ENCODE measurements at regions not wholly inside any gene's neighbourhood (a gene's known extent, or its start where the extent isn't known, plus 50 kb on each side); places are given as distances from the start of the nearest gene placed in this dataset.

GRCh38 chr6:99187429-99187828 is 162.0 kb downstream of the FAXC start:
- Histone ChIP-seq H3K27ac (no peak overlapping the region), H3K36me3 (no peaks in the 10 kb centered on the region), H3K9ac (ENCODE audit: low read depth in 2 of 2, low read length in 2 of 2) (no peak overlapping the region), H3K27me3 (no peaks in the 10 kb centered on the region), H3K4me1 (no peaks in the 10 kb centered on the region), H3K4me3 (no peak overlapping the region), H3K9me3 (no peaks in the 10 kb centered on the region)
- no peak for DNase-seq
- intact Hi-C loops (cut with DNase I): no loop called here
- TF ChIP-seq, protein P1, sequence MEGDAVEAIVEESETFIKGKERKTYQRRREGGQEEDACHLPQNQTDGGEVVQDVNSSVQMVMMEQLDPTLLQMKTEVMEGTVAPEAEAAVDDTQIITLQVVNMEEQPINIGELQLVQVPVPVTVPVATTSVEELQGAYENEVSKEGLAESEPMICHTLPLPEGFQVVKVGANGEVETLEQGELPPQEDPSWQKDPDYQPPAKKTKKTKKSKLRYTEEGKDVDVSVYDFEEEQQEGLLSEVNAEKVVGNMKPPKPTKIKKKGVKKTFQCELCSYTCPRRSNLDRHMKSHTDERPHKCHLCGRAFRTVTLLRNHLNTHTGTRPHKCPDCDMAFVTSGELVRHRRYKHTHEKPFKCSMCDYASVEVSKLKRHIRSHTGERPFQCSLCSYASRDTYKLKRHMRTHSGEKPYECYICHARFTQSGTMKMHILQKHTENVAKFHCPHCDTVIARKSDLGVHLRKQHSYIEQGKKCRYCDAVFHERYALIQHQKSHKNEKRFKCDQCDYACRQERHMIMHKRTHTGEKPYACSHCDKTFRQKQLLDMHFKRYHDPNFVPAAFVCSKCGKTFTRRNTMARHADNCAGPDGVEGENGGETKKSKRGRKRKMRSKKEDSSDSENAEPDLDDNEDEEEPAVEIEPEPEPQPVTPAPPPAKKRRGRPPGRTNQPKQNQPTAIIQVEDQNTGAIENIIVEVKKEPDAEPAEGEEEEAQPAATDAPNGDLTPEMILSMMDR (IDR thresholded peaks at IDR 0.05): no peak

DNA sequence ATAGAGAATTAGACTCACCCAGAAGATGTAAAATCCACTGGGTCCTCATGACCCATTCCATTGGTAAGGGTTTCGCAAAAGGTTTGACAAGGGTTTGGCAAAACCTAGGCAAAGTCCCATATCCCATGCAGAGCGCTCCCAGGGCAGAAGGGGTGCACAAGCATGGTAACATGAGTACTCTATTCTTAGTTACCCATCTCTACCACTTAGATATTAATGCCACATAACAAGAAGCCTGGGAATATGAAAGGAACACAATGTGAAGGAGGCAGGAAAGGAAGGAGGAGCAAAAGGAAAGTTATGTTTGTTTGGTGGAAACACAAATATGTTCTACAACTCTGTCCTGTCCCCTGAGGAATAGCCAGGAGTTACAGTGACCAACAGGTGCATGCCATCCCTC is 163.1 kb downstream of the FAXC start:
- Histone ChIP-seq H3K9ac (ENCODE audit: low read depth in 2 of 2, low read length in 2 of 2) (no peak overlapping the region), H3K4me1 (no peaks in the 10 kb centered on the region), H3K27ac (no peak overlapping the region), H3K9me3 (no peaks in the 10 kb centered on the region), H3K36me3 (no peaks in the 10 kb centered on the region), H3K4me3 (no peak overlapping the region), H3K27me3 (no peaks in the 10 kb centered on the region)
- DNase-seq: no peak
- TF ChIP-seq, protein P1 (IDR thresholded peaks at IDR 0.05): no peak
- intact Hi-C loops (cut with DNase I): no loop called here

GRCh38 chr6:99185525-99185924 is 163.9 kb downstream of the FAXC start:
- Histone ChIP-seq H3K36me3 (no peaks in the 10 kb centered on the region), H3K9ac (ENCODE audit: low read depth in 2 of 2, low read length in 2 of 2) (no peak overlapping the region), H3K9me3 (no peaks in the 10 kb centered on the region), H3K4me3 (no peak overlapping the region), H3K4me1 (no peaks in the 10 kb centered on the region), H3K27ac (no peak overlapping the region), H3K27me3 (no peaks in the 10 kb centered on the region)
- intact Hi-C loops (cut with DNase I): no loop called here
- DNase-seq: no peak
- TF ChIP-seq, protein P1 (IDR thresholded peaks at IDR 0.05): no peak

DNA sequence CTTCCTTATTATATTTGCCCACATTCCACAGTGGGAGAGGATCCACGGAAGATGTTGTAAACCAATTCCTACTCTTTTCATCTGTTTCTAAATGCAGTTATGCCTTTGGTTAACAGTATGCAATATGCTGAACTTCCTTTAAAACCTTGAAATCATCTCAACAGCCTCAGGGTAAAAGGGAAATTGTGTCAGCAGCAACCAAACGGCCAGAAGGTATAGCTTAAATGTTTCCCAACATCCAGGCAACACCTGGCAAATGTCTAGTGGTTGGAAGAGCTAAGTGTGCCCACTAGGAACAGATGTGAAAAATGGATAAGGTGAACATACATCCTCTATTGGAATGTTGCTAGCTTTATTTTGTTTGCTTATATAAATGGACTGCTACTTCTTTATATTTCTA is 164.8 kb downstream of the FAXC start:
- TF ChIP-seq, protein P1 (IDR thresholded peaks at IDR 0.05): no peak
- Histone ChIP-seq H3K36me3 (no peaks in the 10 kb centered on the region), H3K27ac (no peak overlapping the region), H3K9me3 (no peaks in the 10 kb centered on the region), H3K27me3 (no peaks in the 10 kb centered on the region), H3K9ac (ENCODE audit: low read depth in 2 of 2, low read length in 2 of 2) (no peak overlapping the region), H3K4me3 (no peak overlapping the region), H3K4me1 (no peaks in the 10 kb centered on the region)
- DNase-seq: no peak
- intact Hi-C loops (cut with DNase I): no loop called here

DNA sequence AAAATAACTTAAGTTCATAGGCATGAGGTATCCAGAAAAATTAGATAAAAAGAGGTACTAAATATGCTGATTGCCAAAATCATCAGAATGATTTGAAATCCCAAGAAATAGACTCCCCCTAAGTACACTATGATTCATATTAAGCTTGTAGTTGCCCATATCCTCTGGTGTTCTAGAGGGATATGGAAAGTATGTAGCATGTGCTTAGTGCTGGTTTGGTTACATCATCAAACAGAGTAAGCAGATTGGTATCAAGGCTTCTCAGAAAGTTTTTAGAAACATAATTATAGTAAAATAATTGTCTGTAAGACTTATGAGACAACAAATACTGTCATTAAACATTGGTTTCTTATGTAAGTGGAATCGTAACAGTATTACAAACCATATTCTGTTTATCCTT is 166.4 kb downstream of the FAXC start:
- H3K27ac ChIP-seq: no peak overlapping the region
- no peak overlapping the region for H3K9ac ChIP-seq (ENCODE audit: low read depth in 2 of 2, low read length in 2 of 2)
- H3K4me3 ChIP-seq: no peak overlapping the region
- H3K27me3 ChIP-seq: no peaks in the 10 kb centered on the region
- DNase-seq: no peak
- no peaks in the 10 kb centered on the region for H3K36me3 ChIP-seq
- TF ChIP-seq, protein P1 (IDR thresholded peaks at IDR 0.05): no peak
- H3K4me1 ChIP-seq: no peaks in the 10 kb centered on the region
- no peaks in the 10 kb centered on the region for H3K9me3 ChIP-seq
- intact Hi-C loops (cut with DNase I): no loop called here

- H3K4me3 ChIP-seq: no peak overlapping the region
- H3K36me3 ChIP-seq: no peaks in the 10 kb centered on the region
- no peak overlapping the region for H3K27ac ChIP-seq
- H3K4me1 ChIP-seq: no peaks in the 10 kb centered on the region
- no peaks in the 10 kb centered on the region for H3K9me3 ChIP-seq
- H3K27me3 ChIP-seq: no peaks in the 10 kb centered on the region
- H3K9ac ChIP-seq (ENCODE audit: low read depth in 2 of 2, low read length in 2 of 2): no peak overlapping the region
- intact Hi-C loops (cut with DNase I): no loop called here
- TF ChIP-seq, protein P1 (IDR thresholded peaks at IDR 0.05): no peak
- no peak for DNase-seq
Measured at GRCh38 chr6:99181174-99181573, 168.3 kb downstream of the FAXC start.
